ENCODE measurements at regions not wholly inside any gene's neighbourhood (a gene's known extent, or its start where the extent isn't known, plus 50 kb on each side); places are given as distances from the start of the nearest gene placed in this dataset.

DNA sequence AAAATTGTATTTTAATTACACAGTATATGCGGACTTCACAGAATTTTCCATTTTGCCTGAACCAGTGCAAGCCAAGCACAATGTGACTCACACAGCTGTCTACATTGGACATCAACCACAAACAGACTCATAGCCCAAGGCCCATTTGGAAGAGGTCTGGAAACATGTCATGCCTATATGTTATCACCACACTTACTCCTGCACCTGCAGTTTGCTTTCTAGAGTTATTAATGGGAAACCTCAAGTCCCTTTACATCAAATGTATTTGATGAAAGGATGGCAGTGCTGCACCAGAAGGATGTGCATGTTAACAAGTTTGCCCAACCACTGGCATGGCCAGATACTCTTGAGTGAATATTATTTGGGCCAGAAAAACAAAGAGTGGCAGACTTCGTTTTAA lies 548.9 kb upstream of the CDH2 start:
- ATAC-seq (no peak), FAIRE-seq (no peak), DNase-seq (ENCODE audit: low read depth in 1 of 2, low spot score in 1 of 2) (no peak)
- Histone ChIP-seq H3K27ac (no peak overlapping the region), H3K9me3 (no peaks in the 10 kb centered on the region), H3K4me2 (no peak overlapping the region), H3K4me1 (no peaks in the 10 kb centered on the region), H3K4me3 (no peak overlapping the region)
- CTCF ChIA-PET = no interaction called here
- 60% methylated on average over 2 of the region's 2 CpGs for WGBS (ENCODE audit: missing lambda C conversion rate)
- POLR2A ChIA-PET = no interaction called here
- no peak for TF ChIP-seq CHD2 (IDR thresholded peaks at IDR 0.05; ENCODE audit: low read length, partially characterized antibody)
- TF ChIP-seq CHD4 (IDR thresholded peaks at IDR 0.05; ENCODE audit: borderline replicate concordance) = no peak
- TF ChIP-seq KDM5A (IDR thresholded peaks at IDR 0.05) = no peak
- no peak for TF ChIP-seq ESRRA (IDR thresholded peaks at IDR 0.05; ENCODE audit: borderline replicate concordance, low read length)
- no peak for TF ChIP-seq CBX2 (IDR thresholded peaks at IDR 0.05; ENCODE audit: borderline replicate concordance, low read depth)
- TF ChIP-seq MAZ (IDR thresholded peaks at IDR 0.05; ENCODE audit: borderline replicate concordance, low read depth, low read length) = no peak
- TF ChIP-seq FOXS1 (CRISPR knock-in tag; IDR thresholded peaks at IDR 0.05) = no peak
- no peak for TF ChIP-seq CBX8 (IDR thresholded peaks at IDR 0.05)
- TF ChIP-seq, protein P1, sequence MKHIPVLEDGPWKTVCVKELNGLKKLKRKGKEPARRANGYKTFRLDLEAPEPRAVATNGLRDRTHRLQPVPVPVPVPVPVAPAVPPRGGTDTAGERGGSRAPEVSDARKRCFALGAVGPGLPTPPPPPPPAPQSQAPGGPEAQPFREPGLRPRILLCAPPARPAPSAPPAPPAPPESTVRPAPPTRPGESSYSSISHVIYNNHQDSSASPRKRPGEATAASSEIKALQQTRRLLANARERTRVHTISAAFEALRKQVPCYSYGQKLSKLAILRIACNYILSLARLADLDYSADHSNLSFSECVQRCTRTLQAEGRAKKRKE (CRISPR knock-in tag; IDR thresholded peaks at IDR 0.05; ENCODE audit: low read depth) = no peak
- no peak for TF ChIP-seq RCOR1 (IDR thresholded peaks at IDR 0.05; ENCODE audit: low read depth, low read length)
- TF ChIP-seq, protein P2, sequence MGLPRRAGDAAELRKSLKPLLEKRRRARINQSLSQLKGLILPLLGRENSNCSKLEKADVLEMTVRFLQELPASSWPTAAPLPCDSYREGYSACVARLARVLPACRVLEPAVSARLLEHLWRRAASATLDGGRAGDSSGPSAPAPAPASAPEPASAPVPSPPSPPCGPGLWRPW (IDR thresholded peaks at IDR 0.05) = no peak
- TF ChIP-seq, protein P3, sequence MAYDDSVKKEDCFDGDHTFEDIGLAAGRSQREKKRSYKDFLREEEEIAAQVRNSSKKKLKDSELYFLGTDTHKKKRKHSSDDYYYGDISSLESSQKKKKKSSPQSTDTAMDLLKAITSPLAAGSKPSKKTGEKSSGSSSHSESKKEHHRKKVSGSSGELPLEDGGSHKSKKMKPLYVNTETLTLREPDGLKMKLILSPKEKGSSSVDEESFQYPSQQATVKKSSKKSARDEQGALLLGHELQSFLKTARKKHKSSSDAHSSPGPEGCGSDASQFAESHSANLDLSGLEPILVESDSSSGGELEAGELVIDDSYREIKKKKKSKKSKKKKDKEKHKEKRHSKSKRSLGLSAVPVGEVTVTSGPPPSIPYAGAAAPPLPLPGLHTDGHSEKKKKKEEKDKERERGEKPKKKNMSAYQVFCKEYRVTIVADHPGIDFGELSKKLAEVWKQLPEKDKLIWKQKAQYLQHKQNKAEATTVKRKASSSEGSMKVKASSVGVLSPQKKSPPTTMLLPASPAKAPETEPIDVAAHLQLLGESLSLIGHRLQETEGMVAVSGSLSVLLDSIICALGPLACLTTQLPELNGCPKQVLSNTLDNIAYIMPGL (CRISPR knock-in tag; IDR thresholded peaks at IDR 0.05; ENCODE audit: borderline replicate concordance) = no peak
- no peak for TF ChIP-seq RARB (CRISPR knock-in tag; IDR thresholded peaks at IDR 0.05)
- TF ChIP-seq NR3C1 (IDR thresholded peaks at IDR 0.05) = no peak
- no peak for TF ChIP-seq CEBPB (IDR thresholded peaks at IDR 0.05)
- TF ChIP-seq, protein P4, sequence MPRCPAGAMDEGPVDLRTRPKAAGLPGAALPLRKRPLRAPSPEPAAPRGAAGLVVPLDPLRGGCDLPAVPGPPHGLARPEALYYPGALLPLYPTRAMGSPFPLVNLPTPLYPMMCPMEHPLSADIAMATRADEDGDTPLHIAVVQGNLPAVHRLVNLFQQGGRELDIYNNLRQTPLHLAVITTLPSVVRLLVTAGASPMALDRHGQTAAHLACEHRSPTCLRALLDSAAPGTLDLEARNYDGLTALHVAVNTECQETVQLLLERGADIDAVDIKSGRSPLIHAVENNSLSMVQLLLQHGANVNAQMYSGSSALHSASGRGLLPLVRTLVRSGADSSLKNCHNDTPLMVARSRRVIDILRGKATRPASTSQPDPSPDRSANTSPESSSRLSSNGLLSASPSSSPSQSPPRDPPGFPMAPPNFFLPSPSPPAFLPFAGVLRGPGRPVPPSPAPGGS (IDR thresholded peaks at IDR 0.05) = no peak
- TF ChIP-seq PHF8 (IDR thresholded peaks at IDR 0.05; ENCODE audit: borderline replicate concordance, low read depth) = no peak
- TF ChIP-seq ZFP36 (IDR thresholded peaks at IDR 0.05; ENCODE audit: borderline replicate concordance, partially characterized antibody) = no peak
- TF ChIP-seq EHMT2 (IDR thresholded peaks at IDR 0.05; ENCODE audit: low read depth) = no peak
- TF ChIP-seq JUN (IDR thresholded peaks at IDR 0.05) = no peak

DNA sequence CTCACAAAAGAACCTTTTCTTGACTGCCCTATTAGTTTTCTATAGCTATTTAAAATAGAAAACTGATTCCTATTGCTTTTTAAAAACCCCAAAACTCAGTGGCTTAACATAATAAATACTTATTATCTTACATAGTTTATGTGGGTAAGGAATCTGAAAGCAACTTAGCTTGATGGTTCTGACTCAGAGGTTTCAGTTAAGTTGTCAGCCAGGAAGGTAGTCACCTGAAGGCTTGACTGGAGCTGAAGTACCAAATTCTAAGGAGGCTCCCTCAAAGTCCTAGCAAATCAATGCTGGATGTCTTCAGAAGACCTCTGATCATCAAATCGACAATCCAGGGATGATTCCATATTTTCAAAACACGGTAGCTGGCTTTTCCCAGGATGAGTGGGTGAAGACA lies 546.6 kb upstream of the CDH2 start:
- Histone ChIP-seq H3K4me3 (no peak overlapping the region), H3K9me3 (no peaks in the 10 kb centered on the region), H3K4me1 (no peaks in the 10 kb centered on the region), H3K27ac (no peak overlapping the region), H3K4me2 (no peak overlapping the region)
- ATAC-seq (no peak), FAIRE-seq (no peak), DNase-seq (ENCODE audit: low read depth in 1 of 2, low spot score in 1 of 2) (no peak)
- ChIA-PET CTCF (no interaction called here), POLR2A (no interaction called here)
- 10% methylated on average over 2 of the region's 2 CpGs for WGBS (ENCODE audit: missing lambda C conversion rate)
- no peak for TF ChIP-seq NFE2L2 (conservative IDR thresholded peaks at IDR 0.05; ENCODE audit: low read length)
- TF ChIP-seq, protein P2 (IDR thresholded peaks at IDR 0.05) = no peak
- no peak for TF ChIP-seq GATA3 (IDR thresholded peaks at IDR 0.05; ENCODE audit: borderline replicate concordance)
- TF ChIP-seq FOXS1 (CRISPR knock-in tag; IDR thresholded peaks at IDR 0.05) = no peak
- no peak for TF ChIP-seq HOXB13 (CRISPR knock-in tag; IDR thresholded peaks at IDR 0.05; ENCODE audit: low read depth)
